Mesodermal cell (in vitro differentiated cells): ENCODE measurements at regions not wholly inside any gene's neighbourhood (a gene's known extent, or its start where the extent isn't known, plus 50 kb on each side); places are given as distances from the start of the nearest gene placed in this dataset.
A peak's percentile ranks its signal among the peaks of the same experiment; 100 is the strongest.

ENCODE experiments used
- H3K27ac ChIP-seq: 2 replicates; pipeline ENCODE4 v1.7.0; 2013; ENCODE audit warnings: mild to moderate bottlenecking, low read depth, low read length, moderate library complexity; ENCODE audit not compliant: severe bottlenecking
- H3K36me3 ChIP-seq: 2 replicates; pipeline ENCODE4 v1.7.1; 2013; ENCODE audit warnings: mild to moderate bottlenecking, low read length, moderate library complexity; ENCODE audit not compliant: control insufficient read depth, insufficient read depth
- H3K4me1 ChIP-seq: one replicate; pipeline ENCODE4 v1.7.1; 2013; ENCODE audit warnings: mild to moderate bottlenecking, low read length; ENCODE audit not compliant: insufficient read depth, control insufficient read depth, poor library complexity, severe bottlenecking
- H3K4me3 ChIP-seq: 2 replicates; pipeline ENCODE4 v1.7.0; 2013; ENCODE audit warnings: low read length, control low read depth, mild to moderate bottlenecking; ENCODE audit not compliant: insufficient read depth, poor library complexity, severe bottlenecking; ENCODE audit errors: extremely low read depth
- H3K9me3 ChIP-seq: 2 replicates; pipeline ENCODE4 v1.7.1; 2013; ENCODE audit warnings: mild to moderate bottlenecking, low read length, moderate library complexity; ENCODE audit not compliant: control insufficient read depth
- WGBS, 2 experiments: methylation state at CpG; one replicate each; pipeline ENCODE4 v1.1.5; 2013; ENCODE audit warnings: missing lambda C conversion rate in 2 of 2; ENCODE audit not compliant: insufficient coverage in 2 of 2; 5-methylcytosine and 5-hydroxymethylcytosine counted together

DNA sequence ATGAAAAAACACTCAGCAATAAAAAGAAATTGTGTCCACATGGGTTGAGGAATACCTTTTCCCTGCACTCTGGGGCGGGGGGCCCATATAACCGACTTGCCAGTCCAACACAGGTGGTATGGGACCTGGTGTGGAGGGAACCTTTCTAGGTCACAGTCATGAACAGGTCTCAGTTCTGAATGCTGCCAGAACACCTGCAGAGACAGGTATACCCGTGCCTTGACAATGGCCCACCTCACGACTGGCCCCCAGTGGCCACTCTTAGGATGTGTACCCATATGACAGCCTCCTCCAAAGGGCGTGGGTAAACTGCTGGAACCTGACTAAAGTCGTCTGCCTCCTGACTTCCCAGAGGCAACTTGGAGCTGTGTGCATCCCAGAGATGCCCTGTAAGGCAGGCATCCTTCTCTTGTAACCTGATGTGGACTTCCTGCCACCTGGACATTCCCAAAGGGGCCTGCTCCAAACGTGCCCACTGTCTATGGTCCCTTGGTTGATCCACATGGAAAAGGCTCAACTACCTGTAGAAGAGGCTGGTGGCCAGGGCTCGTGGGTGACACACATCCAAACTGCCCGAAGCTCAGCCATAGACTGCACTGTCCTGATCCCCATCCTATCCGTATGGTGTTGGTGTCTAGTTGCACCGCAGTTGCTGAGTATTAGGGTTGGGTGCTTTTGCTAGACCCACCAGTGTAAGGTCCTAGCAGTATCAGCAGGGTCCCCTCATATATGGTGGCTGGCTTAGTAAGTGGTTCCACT is 859.3 kb downstream of the BRD1 start:
- no peaks in the 10 kb centered on the region for H3K4me1 ChIP-seq
- no peaks in the 10 kb centered on the region for H3K9me3 ChIP-seq
- 34 to 53% methylated on average over 5 to 11 of the region's 11 CpGs for WGBS, 2 experiments
- H3K27ac ChIP-seq = no peak overlapping the region
- no peaks in the 10 kb centered on the region for H3K36me3 ChIP-seq
- no peak overlapping the region for H3K4me3 ChIP-seq

DNA sequence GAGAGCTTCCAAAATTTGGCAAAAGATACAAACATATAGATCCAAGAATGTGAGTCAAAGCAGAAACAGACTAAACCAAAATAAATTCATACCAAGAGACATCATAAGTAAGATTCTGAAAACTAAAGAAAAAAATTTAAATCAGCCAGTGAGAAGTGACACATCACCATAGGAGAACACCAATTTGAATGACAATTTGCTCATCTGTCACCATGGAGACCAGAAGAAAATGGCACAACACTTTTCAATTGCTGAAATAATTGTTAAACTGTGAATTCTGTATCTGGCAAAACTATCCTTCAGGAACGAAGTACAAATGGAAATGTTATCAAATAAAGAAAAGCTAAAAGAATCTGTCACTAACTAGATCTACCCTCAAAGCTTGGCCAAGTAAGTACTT is 864.3 kb downstream of the BRD1 start:
- WGBS, 2 experiments = no CpG with 5 or more reads among the region's 1 CpG
- Histone ChIP-seq H3K4me3 (no peak overlapping the region), H3K4me1 (peaks cover 11% of the 10 kb centered on the region)

DNA sequence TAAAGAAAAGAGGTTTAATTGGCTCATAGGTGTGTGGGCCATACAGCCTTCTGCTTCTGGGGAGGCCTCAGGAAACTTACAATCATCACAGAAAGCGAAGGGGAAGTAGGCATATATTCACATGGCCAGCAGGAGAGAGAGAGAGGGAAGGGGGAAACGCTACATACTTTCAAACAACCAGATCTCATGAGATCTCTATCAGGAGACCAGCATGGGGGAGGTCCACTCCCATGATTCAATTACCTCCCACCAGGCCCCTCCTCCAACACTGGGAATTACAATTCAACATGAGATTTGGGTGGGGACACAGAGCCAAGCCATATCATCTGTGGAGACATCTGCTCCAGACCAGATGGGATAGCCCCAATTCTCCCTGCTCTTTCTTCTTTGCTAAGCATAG is 866.0 kb downstream of the BRD1 start:
- H3K4me3 ChIP-seq = no peak overlapping the region
- H3K4me1 ChIP-seq = peaks cover 11% of the 10 kb centered on the region
- H3K27ac ChIP-seq = no peak overlapping the region
- WGBS, 2 experiments = no CpG with 5 or more reads among the region's 2 CpGs
- no peaks in the 10 kb centered on the region for H3K36me3 ChIP-seq
- no peaks in the 10 kb centered on the region for H3K9me3 ChIP-seq

More for the DNA sequence above, 864.3 kb downstream of the BRD1 start:
- H3K36me3 ChIP-seq = no peaks in the 10 kb centered on the region
- H3K9me3 ChIP-seq = no peaks in the 10 kb centered on the region
- no peak overlapping the region for H3K27ac ChIP-seq

DNA sequence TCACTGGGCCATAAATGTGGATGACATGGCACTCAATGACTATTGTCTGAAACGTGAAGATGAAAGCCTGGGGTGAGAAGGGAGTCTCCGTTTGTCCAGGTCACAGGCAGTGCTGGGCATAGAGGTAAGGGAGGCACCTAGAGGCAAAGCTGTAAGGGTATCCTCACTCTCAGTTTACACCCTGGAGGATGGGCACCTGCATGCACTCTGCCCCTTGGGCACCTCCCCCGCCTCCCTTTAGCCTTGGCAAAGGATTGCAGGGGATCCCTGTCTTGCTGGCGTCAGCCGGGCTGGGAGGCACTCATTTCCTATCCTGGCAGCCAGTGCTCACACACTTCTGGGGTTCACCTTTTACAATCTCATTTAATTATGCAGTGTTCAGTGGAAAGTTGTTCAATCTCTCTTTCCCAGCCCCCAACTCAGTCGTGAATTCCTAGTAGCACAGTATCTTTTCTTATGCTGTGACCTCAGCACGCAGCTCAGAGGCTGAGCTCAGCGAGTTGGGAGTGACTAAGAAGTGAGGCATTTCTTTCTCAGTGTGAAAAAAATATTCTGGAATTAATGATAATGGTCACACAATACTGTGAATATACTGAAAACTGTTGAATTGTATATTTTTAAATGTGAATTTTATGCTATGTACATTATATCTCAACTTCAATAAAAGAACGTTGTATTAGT is 866.6 kb downstream of the BRD1 start:
- H3K9me3 ChIP-seq = no peaks in the 10 kb centered on the region
- no peaks in the 10 kb centered on the region for H3K36me3 ChIP-seq
- 80 to 90% methylated on average over 4 to 5 of the region's 9 CpGs for WGBS, 2 experiments
- peak overlapping the region; percentile 23 for H3K27ac ChIP-seq
- H3K4me1 ChIP-seq = peaks cover 11% of the 10 kb centered on the region
- no peak overlapping the region for H3K4me3 ChIP-seq

DNA sequence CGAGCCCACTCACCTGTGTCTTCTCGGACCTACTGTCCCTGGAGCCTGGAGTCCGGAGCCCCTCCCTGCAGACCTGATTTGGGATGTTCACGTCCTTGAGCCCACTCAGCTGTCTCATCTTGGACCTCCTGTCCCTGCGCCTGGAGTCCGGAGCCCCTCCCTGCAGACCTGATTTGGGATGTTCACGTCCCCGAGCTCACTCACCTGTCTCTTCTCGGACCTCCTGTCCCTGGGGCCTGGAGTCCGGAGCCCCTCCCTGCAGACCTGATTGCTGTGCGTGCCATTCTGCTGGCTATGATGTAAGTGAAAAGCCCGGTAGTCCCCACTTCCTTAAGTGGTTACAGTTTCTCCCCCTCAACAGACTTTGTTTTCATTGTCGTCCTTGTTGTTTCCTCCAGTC is 867.1 kb downstream of the BRD1 start:
- 88 to 91% methylated on average over 7 to 13 of the region's 13 CpGs for WGBS, 2 experiments
- Histone ChIP-seq H3K36me3 (no peaks in the 10 kb centered on the region), H3K4me1 (peaks cover 11% of the 10 kb centered on the region), H3K9me3 (no peaks in the 10 kb centered on the region), H3K4me3 (no peak overlapping the region), H3K27ac (no peak overlapping the region)

DNA sequence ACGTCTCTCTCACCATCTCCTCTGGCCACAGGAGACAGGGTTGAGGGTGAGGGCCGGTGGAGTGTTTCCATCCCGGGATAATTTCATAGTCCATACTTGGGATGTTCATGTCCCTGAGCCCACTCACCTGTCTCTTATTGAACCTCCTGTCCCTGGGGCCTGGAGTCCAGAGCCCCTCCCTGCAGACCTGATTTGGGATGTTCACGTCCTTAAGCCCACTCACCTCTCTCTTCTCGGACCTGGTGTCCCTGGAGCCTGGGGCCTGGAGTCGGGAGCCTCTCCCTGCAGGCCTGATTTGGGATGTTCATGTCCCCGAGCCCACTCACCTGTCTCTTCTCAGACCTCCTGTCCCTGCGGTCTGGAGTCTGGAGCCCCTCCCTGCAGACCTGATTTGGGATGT is 868.2 kb downstream of the BRD1 start:
- 84 to 91% methylated on average over 6 to 7 of the region's 8 CpGs for WGBS, 2 experiments
- Histone ChIP-seq H3K4me1 (peaks cover 11% of the 10 kb centered on the region), H3K27ac (no peak overlapping the region), H3K4me3 (no peak overlapping the region), H3K36me3 (no peaks in the 10 kb centered on the region), H3K9me3 (no peaks in the 10 kb centered on the region)

DNA sequence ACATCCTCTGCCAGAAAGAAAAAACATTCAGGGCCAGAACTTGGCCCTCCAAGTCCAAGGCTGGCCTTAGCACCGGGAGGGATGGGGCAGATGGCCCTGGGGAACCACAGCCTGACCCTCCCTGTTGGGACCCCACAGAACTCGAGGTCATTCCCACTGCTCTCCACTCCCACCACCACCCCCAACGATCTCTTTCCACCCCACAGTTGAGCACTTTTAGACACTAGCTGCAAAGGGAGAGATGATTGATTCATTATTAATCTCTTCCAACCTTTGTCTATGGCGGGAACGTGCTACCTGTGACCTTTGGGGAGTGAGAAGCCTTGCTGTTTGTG is 869.7 kb downstream of the BRD1 start:
- 88 to 100% methylated on average over 1 to 3 of the region's 5 CpGs for WGBS, 2 experiments
- H3K36me3 ChIP-seq = no peaks in the 10 kb centered on the region
- H3K9me3 ChIP-seq = no peaks in the 10 kb centered on the region
- no peak overlapping the region for H3K27ac ChIP-seq
- peaks cover 9% of the 10 kb centered on the region for H3K4me1 ChIP-seq
- H3K4me3 ChIP-seq = no peak overlapping the region

DNA sequence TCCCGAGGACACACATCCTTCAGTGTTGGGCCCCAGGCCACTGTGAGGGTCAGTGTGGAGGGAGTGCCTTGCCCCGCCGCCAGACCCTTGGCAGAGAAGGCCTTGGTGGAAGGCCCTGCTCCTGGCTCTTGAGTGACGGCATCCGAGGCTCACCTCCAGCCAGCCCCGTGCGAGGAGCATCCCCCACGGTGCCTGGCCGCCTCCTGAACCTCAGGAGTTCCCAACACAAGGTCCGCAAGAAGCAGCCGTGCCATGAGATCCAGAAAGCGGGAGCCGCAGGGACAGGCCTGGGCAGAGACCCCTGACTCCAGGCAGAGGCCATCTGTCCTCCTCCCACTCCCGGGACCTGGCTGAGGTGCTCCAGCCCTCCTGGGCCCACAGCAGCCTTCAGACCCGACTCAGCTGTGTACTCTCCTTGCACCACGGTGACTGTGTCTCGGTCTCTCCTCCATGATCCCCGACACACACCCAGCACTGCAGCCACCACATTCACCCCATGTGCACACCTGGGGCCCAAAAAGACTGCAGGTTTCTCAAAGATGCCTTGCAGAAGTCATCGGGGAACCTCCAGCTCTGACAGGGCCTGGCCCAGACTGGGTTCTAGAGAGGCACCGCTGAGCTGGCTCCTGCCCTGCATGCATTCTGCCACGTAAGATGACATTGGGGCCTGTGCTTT is 870.2 kb downstream of the BRD1 start:
- Histone ChIP-seq H3K9me3 (no peaks in the 10 kb centered on the region), H3K4me3 (no peak overlapping the region)
- 91 to 92% methylated on average over 16 to 18 of the region's 21 CpGs for WGBS, 2 experiments

DNA sequence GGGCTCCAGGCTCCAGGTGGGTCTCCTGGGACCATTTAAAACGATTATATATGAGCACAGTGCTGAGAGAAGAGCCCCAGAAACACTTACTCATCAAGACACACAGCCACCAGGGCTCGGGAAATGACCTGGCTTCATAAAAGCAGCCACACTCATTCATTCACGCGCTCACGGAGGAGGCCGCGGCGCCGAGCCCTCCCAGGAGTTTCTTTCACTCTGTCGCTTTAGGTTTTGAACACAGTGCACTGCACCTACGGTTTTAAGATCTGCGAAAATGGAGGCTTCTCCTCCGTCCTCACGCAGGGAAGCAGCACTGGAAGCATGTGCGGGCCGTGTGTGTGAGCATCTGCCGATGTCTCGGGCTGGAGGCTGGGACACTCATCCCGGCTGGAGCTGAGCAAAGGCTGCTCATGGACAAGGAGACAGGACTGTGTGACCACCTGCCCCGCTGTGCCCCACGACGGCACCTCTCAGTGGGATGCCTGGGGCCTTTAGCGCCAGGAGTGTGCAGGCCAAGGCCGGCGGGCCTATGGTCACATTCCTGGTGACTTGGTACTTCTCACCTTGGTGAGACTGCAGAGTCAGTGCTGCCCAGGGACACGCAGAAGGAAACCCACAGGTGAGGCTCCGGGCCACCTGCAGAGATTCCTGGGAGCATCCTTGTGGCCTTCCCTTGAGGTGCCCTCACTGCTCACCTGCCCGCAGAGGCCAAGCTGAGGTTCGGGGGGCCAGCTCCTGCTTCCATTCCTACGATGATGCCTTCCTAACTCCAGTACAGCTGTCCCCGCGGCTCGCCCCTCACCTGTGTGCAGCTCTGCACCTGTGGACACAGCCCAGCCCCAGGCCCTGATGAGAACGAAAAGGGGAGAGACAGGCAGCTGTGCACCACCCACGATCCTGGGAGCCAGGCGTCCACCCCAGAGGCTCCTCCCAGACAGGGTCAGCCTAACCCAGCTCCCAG is 872.0 kb downstream of the BRD1 start:
- Histone ChIP-seq H3K4me1 (no peaks in the 10 kb centered on the region), H3K27ac (no peak overlapping the region), H3K9me3 (no peaks in the 10 kb centered on the region), H3K4me3 (no peak overlapping the region), H3K36me3 (no peaks in the 10 kb centered on the region)
- WGBS, 2 experiments = 87 to 92% methylated on average over 29 to 32 of the region's 36 CpGs

More for the DNA sequence above, 870.2 kb downstream of the BRD1 start:
- H3K4me1 ChIP-seq = peaks cover 4% of the 10 kb centered on the region
- H3K36me3 ChIP-seq = no peaks in the 10 kb centered on the region
- H3K27ac ChIP-seq = no peak overlapping the region

DNA sequence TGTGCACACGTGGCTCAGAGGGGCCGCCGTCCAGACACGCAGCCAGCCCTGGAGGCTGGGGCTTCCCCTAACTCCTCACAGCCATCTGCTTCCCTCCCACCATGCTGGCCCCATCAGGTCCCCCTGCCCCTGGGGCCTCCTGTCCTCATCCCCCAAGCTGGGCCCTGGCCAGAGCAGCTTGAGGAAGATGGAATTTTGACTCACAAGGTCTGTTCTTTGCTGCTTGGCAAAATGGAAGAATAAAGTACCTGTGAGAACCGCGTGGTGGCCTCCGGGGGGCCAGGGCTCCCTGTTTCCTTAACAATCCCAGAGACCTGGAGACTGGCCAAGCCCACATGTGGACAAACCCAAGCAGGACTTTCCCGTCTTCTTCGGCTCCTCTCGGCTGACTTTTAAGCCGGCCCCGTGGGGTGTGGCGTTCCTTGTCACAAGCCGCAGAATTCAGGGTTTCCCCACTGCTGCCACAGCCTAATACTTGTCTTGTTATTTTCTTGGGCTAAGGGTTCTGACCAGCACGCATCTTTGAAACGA is 872.8 kb downstream of the BRD1 start:
- no peaks in the 10 kb centered on the region for H3K9me3 ChIP-seq
- 86 to 93% methylated on average over 16 of the region's 16 CpGs for WGBS, 2 experiments

More for the DNA sequence above, 872.8 kb downstream of the BRD1 start:
- no peak overlapping the region for H3K4me3 ChIP-seq
- H3K27ac ChIP-seq = no peak overlapping the region
- H3K36me3 ChIP-seq = no peaks in the 10 kb centered on the region
- H3K4me1 ChIP-seq = no peaks in the 10 kb centered on the region
